GM12878 (cell line): ENCODE measurements at regions not wholly inside any gene's neighbourhood (a gene's known extent, or its start where the extent isn't known, plus 50 kb on each side); places are given as distances from the start of the nearest gene placed in this dataset.

ENCODE experiments used
- ATAC-seq: fragments of 200-7000 bp; cut with Tn5 transposase; 3 replicates; pipeline ENCODE4 v1.9.1; 2020; ENCODE audit warnings: mild to moderate bottlenecking, moderate library complexity
- BruUV-seq: library from RNA; stranded (reverse); fragments of 400-500 nt; replicated peaks from 2 replicates; lab custom pipeline; 2021; lab: Mats Ljungman, UMichigan
- CTCF ChIA-PET: fragments of 300-600 bp; sonication (Branson Sonifier 250); formaldehyde crosslinking; extraction: SDS; loops from one replicate; lab custom pipeline; 2021; ENCODE audit warnings: inconsistent platforms; lab: Yijun Ruan, JAX
- POLR2A ChIA-PET: fragments of 350-600 bp; formaldehyde crosslinking; extraction: SDS; loops from one replicate; lab custom pipeline; 2021; ENCODE audit warnings: inconsistent platforms; lab: Charles Lee
- RAD21 ChIA-PET: fragments of 300-600 bp; sonication (Branson Sonifier 250); formaldehyde crosslinking; loops from one replicate; lab custom pipeline; 2023; ENCODE audit warnings: antibody characterized with exemption; ENCODE audit not compliant: unreplicated experiment; lab: Charles Lee
- SMC1A ChIA-PET: fragments of 300-600 bp; sonication (Branson Sonifier 250); formaldehyde crosslinking; loops from one replicate; lab custom pipeline; 2023; ENCODE audit not compliant: unreplicated experiment, uncharacterized antibody; lab: Charles Lee
- DNase-seq: peaks from one replicate; pipeline ENCODE4 v3.0.0-alpha.2; 2011; ENCODE audit warnings: low read depth, low spot score
- FAIRE-seq: peaks from 3 replicates; lab custom pipeline; 2011; peaks lifted over from hg19 to GRCh38; lab: Jason Lieb, UNC
- H2AFZ ChIP-seq: 2 replicates; pipeline ENCODE4 v1.6.0; 2011; ENCODE audit warnings: low read depth, low read length, control low read depth; ENCODE audit not compliant: control insufficient read depth
- H3K27ac ChIP-seq: 2 replicates; pipeline ENCODE4 v1.5.1; 2011; ENCODE audit warnings: control low read depth; ENCODE audit not compliant: control insufficient read depth, insufficient read depth
- H3K27me3 ChIP-seq, 2 experiments: replicated peaks in 1 of 2; 2 replicates each; pipeline versions ENCODE4 v1.6.0 to v1.6.1; 2011; ENCODE audit warnings: low read length in 1 of 2; ENCODE audit not compliant: control insufficient read depth in 2 of 2, insufficient read depth in 2 of 2
- H3K36me3 ChIP-seq, 2 experiments: 2 replicates each; pipeline ENCODE4 v1.5.1; 2011; ENCODE audit warnings: low read length in 1 of 2; ENCODE audit not compliant: control insufficient read depth in 2 of 2, insufficient read depth in 2 of 2
- H3K4me1 ChIP-seq: 2 replicates; pipeline ENCODE4 v1.6.1; 2011; ENCODE audit warnings: mild to moderate bottlenecking, low read length, moderate library complexity, mixed read lengths; ENCODE audit not compliant: control insufficient read depth, insufficient read depth
- H3K4me2 ChIP-seq: 2 replicates; pipeline ENCODE4 v1.6.0; 2011; ENCODE audit warnings: control low read depth; ENCODE audit not compliant: control insufficient read depth, insufficient read depth
- H3K4me3 ChIP-seq: fragments of 200-600 bp; sonication (generic); 2 replicates; pipeline ENCODE4 v1.5.1; 2016
- H3K79me2 ChIP-seq: 2 replicates; pipeline ENCODE4 v1.6.0; 2011; ENCODE audit warnings: low read length; ENCODE audit not compliant: control insufficient read depth, insufficient read depth
- H3K9ac ChIP-seq: 2 replicates; pipeline ENCODE4 v1.8.0; 2011; ENCODE audit warnings: low read length, control low read depth, mixed read lengths; ENCODE audit not compliant: control insufficient read depth, insufficient read depth
- H3K9me3 ChIP-seq: replicated peaks from 3 replicates; pipeline ENCODE4 v1.5.1; 2011; ENCODE audit warnings: mild to moderate bottlenecking, low read length; ENCODE audit not compliant: control insufficient read depth, insufficient read depth
- H4K20me1 ChIP-seq: 2 replicates; pipeline ENCODE4 v1.6.0; 2011; ENCODE audit not compliant: control insufficient read depth, insufficient read depth
- IKZF1 ChIP-seq: fragments of 450-650 bp; conservative IDR thresholded peaks from 2 replicates; pipeline ENCODE4 v1.6.1; 2017; ENCODE audit warnings: antibody characterized with exemption, mild to moderate bottlenecking
- IRF4 ChIP-seq: IDR thresholded peaks from 2 replicates; pipeline ENCODE4 v1.6.1; 2011; ENCODE audit warnings: low read depth, low read length
- RAD21 ChIP-seq: IDR thresholded peaks from 2 replicates; pipeline ENCODE4 v1.6.1; 2011; ENCODE audit warnings: mild to moderate bottlenecking, low read depth, low read length, moderate library complexity; ENCODE audit not compliant: insufficient read depth
- SPI1 ChIP-seq: IDR thresholded peaks from 2 replicates; pipeline ENCODE4 v1.6.1; 2011; ENCODE audit warnings: low read depth, mild to moderate bottlenecking, low read length, moderate library complexity, borderline replicate concordance; ENCODE audit not compliant: insufficient read depth
- STAT1 ChIP-seq: fragments of 450-650 bp; conservative IDR thresholded peaks from 2 replicates; pipeline ENCODE4 v1.6.1; 2014; ENCODE audit warnings: antibody characterized with exemption, mild to moderate bottlenecking
- YY1 ChIP-seq: IDR thresholded peaks from 2 replicates; pipeline ENCODE4 v1.6.1; 2011; ENCODE audit warnings: low read depth, mild to moderate bottlenecking, low read length
- WGBS: methylation state at CpG from one replicate; pipeline ENCODE4 v1.1.6; 2016; ENCODE audit warnings: low lambda C conversion rate; ENCODE audit not compliant: insufficient replicate concordance, insufficient coverage; ENCODE audit errors: missing lambda C conversion rate; 5-methylcytosine and 5-hydroxymethylcytosine counted together
- in situ Hi-C: fragments of 300-500 bp; cut with MboI; formaldehyde crosslinking; loops from 9 replicates; pipeline ENCODE4 v1.14.3; 2018; ENCODE audit warnings: mixed read lengths
- intact Hi-C: fragments of 100-400 bp; cut with micrococcal nuclease; formaldehyde crosslinking; loops from one replicate; pipeline ENCODE4 v1.14.2; 2022; ENCODE audit not compliant: unreplicated experiment
- TF ChIP-seq, protein P1 (sequence below): IDR thresholded peaks from 2 replicates; pipeline ENCODE4 v1.6.1; 2011; ENCODE audit warnings: borderline replicate concordance, low read depth, mild to moderate bottlenecking, moderate library complexity, mixed read lengths, low read length; ENCODE audit not compliant: insufficient read depth; ENCODE audit errors: extremely low read length
- TF ChIP-seq, protein P2 (sequence below): IDR thresholded peaks from 2 replicates; pipeline ENCODE4 v1.6.1; 2012; ENCODE audit warnings: low read depth, low read length, improper control_type of control experiment

DNA sequence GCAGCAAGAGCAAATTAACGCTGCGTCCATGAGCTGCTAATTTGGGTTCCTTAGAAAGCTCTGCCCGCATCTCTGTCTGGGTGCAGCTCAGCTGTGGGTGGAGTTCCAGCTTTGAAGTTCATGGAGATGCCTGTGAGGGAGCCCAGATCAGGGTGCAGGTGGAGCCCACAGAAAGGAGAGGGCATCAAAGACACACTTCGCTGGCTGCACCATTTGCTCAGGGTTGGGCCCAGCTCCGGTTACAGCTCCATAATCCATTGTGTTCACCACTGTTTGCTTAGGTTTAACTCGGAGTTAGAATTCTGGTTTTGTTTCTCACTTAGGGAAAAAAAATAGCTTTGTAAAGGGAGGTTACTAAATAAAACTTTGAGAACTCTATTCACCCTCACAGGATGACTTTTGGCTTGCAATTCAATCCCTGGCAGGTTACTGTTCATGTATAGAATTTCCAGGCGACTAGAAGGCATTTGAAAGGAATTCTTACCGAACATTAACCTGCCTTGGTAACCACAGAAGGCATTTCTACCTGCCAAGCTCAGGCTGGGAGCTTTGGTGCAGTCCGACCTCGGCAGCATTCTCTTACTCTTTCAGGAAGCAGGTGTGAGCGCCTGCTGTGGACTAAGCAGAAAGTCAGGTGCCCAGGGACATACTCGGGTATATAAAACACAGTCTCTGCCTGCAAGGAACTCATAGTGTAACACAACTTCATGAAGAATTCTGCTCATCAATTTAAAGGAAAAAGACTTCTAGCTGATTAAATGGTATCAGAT lies 179.5 kb upstream of the RNF32 start:
- BruUV-seq, result no TSS peak
- in situ Hi-C loops, result no loop called here
- no peaks in the 10 kb centered on the region for H3K36me3 ChIP-seq
- ATAC-seq (no peak), FAIRE-seq (no peak), DNase-seq (no peak)
- H3K27me3 ChIP-seq, result no peaks in the 10 kb centered on the region; a peak in 2 of 4 replicates
- H3K4me3 ChIP-seq, result no peak overlapping the region
- no peaks in the 10 kb centered on the region for H3K4me1 ChIP-seq
- H3K9me3 ChIP-seq, result no peaks in the 10 kb centered on the region
- H3K4me2 ChIP-seq, result no peak overlapping the region
- H2AFZ ChIP-seq, result no peak overlapping the region
- no peak overlapping the region for H3K9ac ChIP-seq
- ChIA-PET POLR2A (no interaction called here), SMC1A (interaction anchor here (2.2 kb wide), 1 partner anchor 8 kb away, joined by 9 read pairs; no protein-coding TSS in a partner anchor), RAD21 (no interaction called here), CTCF (interaction anchor here (0.6 to 1.5 kb wide), 4 partner anchors 9 to 31 kb away, joined by 3 read pairs; no protein-coding TSS in a partner anchor)
- TF ChIP-seq, protein P1, sequence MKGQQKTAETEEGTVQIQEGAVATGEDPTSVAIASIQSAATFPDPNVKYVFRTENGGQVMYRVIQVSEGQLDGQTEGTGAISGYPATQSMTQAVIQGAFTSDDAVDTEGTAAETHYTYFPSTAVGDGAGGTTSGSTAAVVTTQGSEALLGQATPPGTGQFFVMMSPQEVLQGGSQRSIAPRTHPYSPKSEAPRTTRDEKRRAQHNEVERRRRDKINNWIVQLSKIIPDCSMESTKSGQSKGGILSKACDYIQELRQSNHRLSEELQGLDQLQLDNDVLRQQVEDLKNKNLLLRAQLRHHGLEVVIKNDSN, result no peak
- TF ChIP-seq, protein P2, sequence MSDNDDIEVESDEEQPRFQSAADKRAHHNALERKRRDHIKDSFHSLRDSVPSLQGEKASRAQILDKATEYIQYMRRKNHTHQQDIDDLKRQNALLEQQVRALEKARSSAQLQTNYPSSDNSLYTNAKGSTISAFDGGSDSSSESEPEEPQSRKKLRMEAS, result no peak
- TF ChIP-seq SPI1 (no peak), IKZF1 (no peak), YY1 (no peak), STAT1 (no peak), IRF4 (no peak), RAD21 (no peak)
- no peaks in the 10 kb centered on the region for H3K79me2 ChIP-seq
- H4K20me1 ChIP-seq, result no peaks in the 10 kb centered on the region
- H3K27ac ChIP-seq, result no peak overlapping the region
- WGBS, result 26% methylated on average over 12 of the region's 12 CpGs
- intact Hi-C loops, result no loop called here
